Colon (tissue), 2 donors: ENCODE measurements at regions not wholly inside any gene's neighbourhood (a gene's known extent, or its start where the extent isn't known, plus 50 kb on each side); places are given as distances from the start of the nearest gene placed in this dataset.

Experiments used
- FAIRE-seq: peaks from 2 replicates; lab custom pipeline; 2012; peaks lifted over from hg19 to GRCh38; lab: Jason Lieb, UNC
- donor health status: control.
- donor health status: control.

DNA sequence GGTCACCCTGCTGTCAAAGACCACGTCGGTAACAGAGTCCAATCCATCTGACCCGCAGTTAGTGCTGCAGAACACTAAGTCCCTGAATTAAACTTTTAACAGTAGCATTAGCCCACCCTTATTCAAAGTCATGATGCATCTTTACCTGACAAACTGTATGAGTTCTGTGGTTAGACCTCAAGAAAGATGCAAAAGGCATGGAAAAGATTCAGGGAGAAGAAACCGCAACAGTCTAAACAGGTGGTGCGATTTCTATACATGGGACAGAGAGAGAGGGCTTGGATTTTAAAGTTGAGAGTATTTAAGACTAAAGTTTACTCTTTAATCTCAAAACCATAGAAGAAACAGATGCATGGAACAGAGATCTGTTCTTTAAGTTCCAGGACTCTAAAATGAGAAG is 103.3 kb upstream of the NFE2L3 start:
- FAIRE-seq: no peak

DNA sequence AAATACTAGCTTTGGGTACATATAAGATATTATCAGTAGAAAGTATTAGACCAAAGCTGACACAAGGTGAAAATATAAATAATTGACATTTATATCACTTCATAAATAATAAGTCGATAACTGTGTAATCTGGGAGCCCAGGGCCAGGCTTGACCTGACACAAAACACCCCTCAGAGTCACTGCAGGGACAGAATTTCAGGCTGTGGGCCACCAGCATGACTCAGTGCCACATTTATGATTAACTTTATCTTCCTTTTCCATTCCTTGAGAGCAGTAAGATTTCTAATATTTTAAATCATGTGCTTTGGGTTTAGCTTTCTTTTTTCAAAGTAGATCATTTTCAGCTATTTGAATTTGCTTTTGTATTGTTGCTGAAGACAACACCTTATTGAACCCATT is 102.9 kb upstream of the NFE2L3 start:
- FAIRE-seq: no peak

GRCh38 chr7:26051021-26051420 is 101.0 kb upstream of the NFE2L3 start:
- no peak for FAIRE-seq

- no peak for FAIRE-seq
Observed at GRCh38 chr7:26052706-26053105, 99.3 kb upstream of the NFE2L3 start.

DNA sequence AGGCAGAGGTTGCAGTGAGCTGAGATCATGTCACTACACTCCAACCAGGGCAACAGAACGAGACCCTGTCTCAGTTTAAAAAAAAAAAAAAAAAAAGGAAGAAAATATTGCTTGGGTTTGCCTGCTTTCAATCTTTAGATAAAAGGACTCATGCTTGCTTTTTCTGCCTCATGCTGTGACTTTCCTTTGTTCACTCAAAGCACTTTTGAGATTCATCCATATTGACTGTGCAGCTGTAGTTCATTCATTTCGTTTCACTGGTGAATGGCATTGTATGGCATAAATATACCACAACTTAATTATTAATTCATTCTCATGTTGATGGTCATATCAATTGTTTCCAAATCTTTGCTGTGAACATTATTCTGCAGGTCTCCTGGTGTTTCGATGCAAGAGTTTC is 97.6 kb upstream of the NFE2L3 start:
- FAIRE-seq: no peak

DNA sequence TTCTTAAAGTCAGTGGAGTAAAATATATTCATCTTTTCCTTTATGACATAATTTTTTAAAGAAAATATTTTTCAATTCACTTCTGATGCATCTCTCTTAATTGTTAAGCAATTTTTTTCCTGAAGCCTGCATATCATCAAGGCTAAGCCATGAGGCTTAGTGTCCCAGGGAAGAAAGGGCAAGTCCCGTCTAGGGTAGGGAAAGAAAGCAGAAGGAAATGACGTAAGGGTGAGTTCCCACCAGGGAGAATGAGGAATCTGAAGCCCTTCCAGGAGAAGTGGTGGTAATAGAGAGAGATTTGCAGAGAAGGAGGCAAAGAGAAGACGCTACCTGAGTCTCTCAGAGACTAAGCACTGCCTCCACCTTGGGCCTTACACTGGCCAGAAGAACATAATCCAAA is 96.8 kb upstream of the NFE2L3 start:
- no peak for FAIRE-seq

DNA sequence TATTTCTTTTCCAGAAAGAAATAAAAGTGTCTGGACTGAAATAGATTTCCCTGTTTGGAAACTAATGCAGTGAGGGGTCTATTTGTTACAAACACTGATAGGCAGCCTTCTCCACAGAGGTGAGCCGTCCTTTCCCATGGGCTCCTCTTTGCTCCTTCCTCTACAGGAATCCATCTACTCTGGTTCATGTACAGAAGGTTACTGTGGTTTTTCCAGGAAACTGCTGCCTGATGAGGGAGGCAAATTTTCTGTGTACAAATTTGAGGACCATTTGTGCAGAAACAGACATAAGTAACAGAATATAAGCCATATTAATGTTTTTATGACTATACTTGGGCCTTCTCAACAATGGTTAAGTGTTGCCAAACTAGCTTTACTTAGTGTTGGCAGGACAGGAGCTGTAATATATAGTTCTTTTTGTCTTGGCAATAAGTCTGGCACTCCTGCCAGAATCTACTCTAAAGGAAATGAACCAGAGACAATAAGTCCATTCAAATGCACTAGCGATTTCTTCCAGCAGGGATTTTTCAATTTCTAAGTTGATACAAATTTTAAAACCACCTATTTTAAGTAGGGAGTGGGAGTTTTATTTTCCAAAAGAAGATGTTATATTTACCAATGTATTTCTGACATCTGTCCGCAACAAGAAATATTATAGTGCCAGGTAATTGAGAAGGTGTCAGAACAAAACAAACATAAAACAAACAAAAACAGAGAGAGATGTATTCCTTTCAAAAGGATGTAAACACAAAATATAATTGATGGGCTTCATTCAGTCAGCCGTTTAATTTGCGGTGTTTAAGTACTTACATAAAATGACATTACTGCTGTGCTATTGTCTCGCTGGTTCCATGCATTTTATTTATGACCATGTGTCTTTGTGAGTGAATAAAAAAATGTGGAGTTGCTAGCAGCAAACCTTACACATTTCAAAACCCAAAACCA is 91.0 kb upstream of the NFE2L3 start:
- no peak for FAIRE-seq

GRCh38 chr7:26061678-26062603 is 90.1 kb upstream of the NFE2L3 start:
- no peak for FAIRE-seq

DNA sequence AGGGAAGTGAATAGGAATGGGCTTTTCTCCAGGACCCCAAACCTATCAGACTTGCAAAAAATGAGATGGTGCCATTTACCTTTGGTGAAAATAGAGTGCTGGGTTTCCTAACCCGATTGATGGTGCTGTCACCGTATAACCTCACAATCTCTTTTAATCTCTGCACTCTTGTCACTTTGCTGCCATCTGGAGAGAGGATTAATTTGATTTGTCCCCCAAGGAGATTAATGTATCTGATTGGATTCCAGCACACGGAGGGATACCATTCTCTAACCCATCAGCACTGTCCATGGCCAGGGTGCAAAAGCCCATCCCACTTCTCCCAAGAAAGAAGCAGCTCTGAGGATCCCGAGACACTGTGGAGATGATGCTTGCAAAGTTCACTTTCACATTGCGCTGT is 86.3 kb upstream of the NFE2L3 start:
- FAIRE-seq: no peak

GRCh38 chr7:26066736-26067135 is 85.3 kb upstream of the NFE2L3 start:
- FAIRE-seq: no peak

DNA sequence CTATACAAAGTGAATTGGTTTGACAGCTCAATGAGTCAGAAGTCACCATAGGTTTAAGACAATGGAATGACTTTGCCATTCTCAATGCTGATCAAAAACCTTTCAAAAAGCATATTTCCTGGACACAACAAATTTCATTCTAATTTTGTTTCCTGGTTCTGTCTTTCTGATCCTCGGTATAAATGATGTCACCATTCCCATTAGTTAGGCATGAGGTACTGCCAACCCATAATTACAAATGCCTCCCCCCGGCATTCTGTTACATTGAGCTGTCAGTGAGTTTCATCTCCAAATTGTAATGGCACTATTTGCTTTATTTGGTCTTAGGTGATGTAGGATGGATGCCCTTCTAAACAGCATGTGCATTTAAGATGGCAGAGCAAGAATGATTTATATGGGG is 81.7 kb upstream of the NFE2L3 start:
- FAIRE-seq: no peak

GRCh38 chr7:26071622-26072456 is 80.2 kb upstream of the NFE2L3 start:
- FAIRE-seq: no peak

- FAIRE-seq: no peak
Observed at GRCh38 chr7:26073041-26073440, 79.0 kb upstream of the NFE2L3 start.

DNA sequence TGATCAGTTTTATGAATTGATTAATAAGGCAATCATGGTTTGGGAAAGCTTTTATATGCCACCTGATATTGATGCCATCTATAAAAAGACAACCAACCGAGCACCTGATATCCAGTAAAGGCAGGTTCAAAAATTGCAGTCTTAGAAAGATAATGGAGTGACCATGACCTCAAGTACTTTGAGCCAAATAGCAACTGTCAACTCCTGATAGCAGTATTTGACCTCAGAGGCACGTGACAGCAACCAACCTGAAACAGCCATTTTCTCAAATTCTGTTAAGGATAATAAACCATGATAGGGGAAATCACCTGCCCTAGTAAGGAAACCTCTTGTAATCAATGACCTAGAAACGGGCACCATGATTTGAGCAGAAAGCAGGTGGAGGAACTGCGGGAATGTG is 77.1 kb upstream of the NFE2L3 start:
- no peak for FAIRE-seq

DNA sequence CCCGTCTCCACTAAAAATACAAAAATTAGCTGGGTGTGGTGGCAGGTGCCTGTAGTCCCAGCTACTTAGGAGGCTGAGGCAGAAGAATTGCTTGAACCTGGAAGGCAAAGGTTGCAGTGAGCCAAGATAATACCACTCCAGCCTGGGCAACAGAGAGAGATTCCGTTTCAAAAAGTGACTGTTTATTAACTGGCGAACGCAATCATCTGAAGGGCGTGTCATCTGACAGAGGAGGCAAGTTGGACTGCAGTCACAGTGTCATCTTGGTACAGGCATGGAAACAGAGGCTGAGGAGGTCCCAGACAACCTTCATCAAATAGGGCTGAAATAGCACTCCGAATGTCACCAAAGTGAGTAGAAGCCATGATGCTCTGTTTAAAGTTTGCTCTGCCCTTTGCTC is 75.3 kb upstream of the NFE2L3 start:
- no peak for FAIRE-seq

DNA sequence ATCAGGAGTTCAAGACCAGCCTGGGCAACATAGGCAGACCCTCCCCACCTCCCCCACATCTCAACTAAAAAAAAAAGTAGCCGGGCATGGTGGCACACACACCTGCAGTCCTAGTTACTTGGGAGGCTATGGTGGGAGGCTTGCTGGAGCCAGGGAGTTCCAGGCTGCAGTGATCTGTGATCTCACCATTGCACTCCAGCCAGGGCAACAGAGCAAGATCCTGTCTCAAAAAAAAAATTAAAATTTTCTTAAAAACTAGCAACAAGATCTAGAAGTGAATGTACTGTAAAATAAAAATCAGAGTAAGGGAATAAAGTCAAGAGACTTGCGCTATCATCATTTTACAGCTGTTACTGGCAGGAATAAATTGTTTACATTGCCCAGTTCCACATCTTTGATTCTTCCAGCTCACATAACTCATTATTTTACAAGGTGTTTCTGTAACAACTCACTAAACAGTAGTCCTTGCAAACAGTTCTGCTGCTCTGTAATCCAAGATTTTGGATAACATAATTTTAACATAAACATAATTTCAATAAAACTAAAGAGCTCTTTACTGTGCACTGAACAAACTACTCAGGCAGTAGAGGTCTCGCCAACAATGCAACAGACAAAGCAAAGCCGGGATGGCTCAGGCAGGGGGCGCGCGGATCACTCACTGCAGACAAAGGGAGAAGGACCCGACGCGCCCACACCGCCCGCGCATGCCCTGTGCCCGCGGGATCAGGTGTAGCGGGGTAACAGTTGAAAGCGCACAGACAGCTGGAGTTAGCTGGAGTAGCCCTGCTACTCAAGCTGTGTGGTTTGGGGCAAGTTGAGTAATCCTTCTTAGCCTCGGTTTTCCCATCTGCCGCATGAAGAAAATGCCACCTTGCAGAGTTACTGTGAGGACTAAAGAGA is 73.3 kb upstream of the NFE2L3 start:
- FAIRE-seq: no peak

- no peak for FAIRE-seq
Observed at GRCh38 chr7:26081638-26082037, 70.4 kb upstream of the NFE2L3 start.

- FAIRE-seq: no peak
Observed at GRCh38 chr7:26083113-26083512, 68.9 kb upstream of the NFE2L3 start.

GRCh38 chr7:26084418-26084817 is 67.6 kb upstream of the NFE2L3 start:
- no peak for FAIRE-seq

- no peak for FAIRE-seq
Observed at GRCh38 chr7:26085771-26086170, 66.2 kb upstream of the NFE2L3 start.
